Central memory CD8-positive, alpha-beta T cell (primary cell): ENCODE measurements at regions not wholly inside any gene's neighbourhood (a gene's known extent, or its start where the extent isn't known, plus 50 kb on each side); places are given as distances from the start of the nearest gene placed in this dataset.

Experiments
- ATAC-seq: fragments of 150-1000 bp; cut with Tn5 transposase; replicated peaks from 2 replicates; pipeline ENCODE4 v1.10.0; 2022; ENCODE audit warnings: mild to moderate bottlenecking, moderate FRiP score, moderate number of reproducible peaks; ENCODE audit not compliant: poor library complexity, severe bottlenecking; ENCODE audit errors: extremely low read depth
- DNase-seq, 2 donors: peaks; one replicate each; pipeline ENCODE4 v3.0.0; 2021; ENCODE audit warnings: low spot score in 2 of 2
- H3K27ac Mint-ChIP-seq: one replicate; pipeline ENCODE4 v1.8.0; 2022; ENCODE audit warnings: low read depth, mild to moderate bottlenecking, moderate library complexity, mixed read lengths
- H3K27me3 Mint-ChIP-seq: one replicate; pipeline ENCODE4 v1.8.0; 2022; ENCODE audit warnings: mixed read lengths
- H3K36me3 Mint-ChIP-seq: one replicate; pipeline ENCODE4 v1.8.0; 2022; ENCODE audit warnings: mild to moderate bottlenecking, moderate library complexity, mixed read lengths; ENCODE audit not compliant: insufficient read depth
- H3K4me1 Mint-ChIP-seq: one replicate; pipeline ENCODE4 v1.8.0; 2022; ENCODE audit warnings: mixed read lengths
- H3K4me3 Mint-ChIP-seq: one replicate; pipeline ENCODE4 v1.8.0; 2022; ENCODE audit warnings: mild to moderate bottlenecking, moderate library complexity, mixed read lengths
- H3K9me3 Mint-ChIP-seq: one replicate; pipeline ENCODE4 v1.8.0; 2022; ENCODE audit warnings: mixed read lengths

DNA sequence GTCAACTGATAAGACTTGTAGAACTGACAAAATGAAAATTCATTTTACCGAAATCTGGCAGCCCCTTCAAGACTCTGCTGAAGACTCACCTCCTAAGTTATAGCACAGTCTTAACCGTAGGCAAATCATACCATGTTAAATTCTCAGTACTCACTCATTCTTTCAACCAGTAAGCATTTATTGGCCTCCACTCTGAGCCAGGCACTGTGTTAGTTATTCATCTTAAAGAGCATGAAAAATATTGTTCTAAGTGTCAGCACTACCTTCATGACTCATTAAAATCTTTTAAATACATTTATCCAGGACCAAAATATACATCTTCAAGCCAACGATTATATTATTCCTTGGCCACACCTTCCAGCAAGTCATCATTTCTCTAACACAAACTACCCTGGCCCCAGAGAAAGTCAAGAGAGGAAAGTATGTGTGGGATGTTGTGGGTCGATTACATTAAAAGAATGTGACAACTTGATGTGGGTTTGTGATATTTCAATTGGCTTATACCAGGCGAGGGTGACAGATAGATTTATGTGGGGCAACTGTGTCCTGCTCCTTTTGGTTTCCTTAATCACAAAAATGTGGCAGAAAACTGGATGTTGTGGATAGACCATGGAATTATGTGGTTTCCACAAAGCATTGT, 55.0 kb downstream of the TMEM30B start:
- no peak for DNase-seq
- Mint-ChIP-seq H3K36me3 (no peaks in the 10 kb centered on the region), H3K27ac (no peak overlapping the region), H3K27me3 (peaks cover 78% of the 10 kb centered on the region), H3K4me1 (no peaks in the 10 kb centered on the region), H3K9me3 (no peaks in the 10 kb centered on the region), H3K4me3 (no peak overlapping the region)
- ATAC-seq, result no peak

DNA sequence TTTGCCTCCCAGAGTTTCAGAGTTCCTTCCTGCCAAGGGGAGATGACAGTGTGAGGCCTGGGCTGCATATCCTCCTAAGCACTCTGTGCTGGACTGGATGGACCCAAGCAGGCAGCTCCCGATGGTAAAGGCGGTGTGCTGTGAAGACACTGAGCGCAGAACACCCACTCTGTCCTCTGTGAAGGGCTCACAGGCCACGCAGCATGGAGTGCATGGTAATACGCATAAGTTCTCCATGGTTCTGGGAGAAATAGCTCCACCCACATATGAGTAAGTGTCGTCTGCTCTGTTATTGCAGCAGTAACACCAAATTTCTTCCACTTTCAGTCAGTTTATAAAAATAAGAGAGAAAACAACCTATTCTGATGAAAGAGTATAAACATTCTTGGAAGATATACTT, 55.8 kb downstream of the TMEM30B start:
- H3K36me3 Mint-ChIP-seq, result no peaks in the 10 kb centered on the region
- no peak for ATAC-seq
- H3K9me3 Mint-ChIP-seq, result no peaks in the 10 kb centered on the region
- no peak overlapping the region for H3K27ac Mint-ChIP-seq
- H3K4me1 Mint-ChIP-seq, result no peaks in the 10 kb centered on the region
- peaks cover 82% of the 10 kb centered on the region for H3K27me3 Mint-ChIP-seq
- DNase-seq, result no peak
- no peak overlapping the region for H3K4me3 Mint-ChIP-seq

DNA sequence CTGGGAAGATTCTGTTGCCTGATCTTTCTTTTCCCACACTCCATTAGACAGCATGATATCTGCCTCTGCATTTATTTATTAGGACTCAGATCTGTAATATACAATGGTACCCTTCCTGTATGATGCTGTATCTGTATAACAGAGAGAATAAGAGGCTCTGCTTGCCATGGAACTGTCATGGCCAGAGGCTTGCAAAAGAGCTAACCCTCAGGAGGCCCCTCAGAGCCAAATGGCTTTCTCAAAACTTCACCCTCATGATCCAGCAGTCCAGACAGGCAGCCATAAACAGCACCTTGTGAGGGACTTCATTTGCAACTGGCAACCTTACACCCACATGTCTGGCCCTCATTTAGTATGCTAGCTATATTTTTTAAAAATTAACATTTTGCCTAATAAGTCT, 57.6 kb downstream of the TMEM30B start:
- ATAC-seq (no peak), DNase-seq (no peak)
- no peaks in the 10 kb centered on the region for H3K4me1 Mint-ChIP-seq
- H3K36me3 Mint-ChIP-seq, result no peaks in the 10 kb centered on the region
- H3K27me3 Mint-ChIP-seq, result peaks cover 85% of the 10 kb centered on the region
- no peak overlapping the region for H3K4me3 Mint-ChIP-seq
- no peak overlapping the region for H3K27ac Mint-ChIP-seq
- no peaks in the 10 kb centered on the region for H3K9me3 Mint-ChIP-seq

DNA sequence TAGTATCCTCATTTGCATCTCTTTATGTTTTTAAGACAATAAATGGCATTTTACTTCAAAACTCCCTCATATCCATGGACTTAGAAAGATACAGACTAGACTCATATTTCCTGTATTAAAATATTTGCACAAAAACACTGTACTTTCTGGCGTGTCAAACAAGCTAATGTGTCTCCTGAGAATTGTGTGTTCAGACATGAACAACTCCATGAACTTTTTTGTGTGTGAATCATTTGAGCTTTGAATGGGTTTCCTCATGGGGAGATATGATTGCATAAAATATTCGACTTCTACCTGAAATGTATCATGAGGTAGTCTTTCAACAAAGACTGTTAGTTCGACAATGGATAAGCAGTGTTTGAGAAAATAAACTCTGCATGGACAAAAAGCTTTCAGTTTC, 58.8 kb downstream of the TMEM30B start:
- H3K36me3 Mint-ChIP-seq, result no peaks in the 10 kb centered on the region
- no peaks in the 10 kb centered on the region for H3K9me3 Mint-ChIP-seq
- no peak for ATAC-seq
- H3K4me3 Mint-ChIP-seq, result no peak overlapping the region
- H3K4me1 Mint-ChIP-seq, result no peaks in the 10 kb centered on the region
- H3K27me3 Mint-ChIP-seq, result peaks cover 97% of the 10 kb centered on the region
- H3K27ac Mint-ChIP-seq, result no peak overlapping the region
- no peak for DNase-seq

DNA sequence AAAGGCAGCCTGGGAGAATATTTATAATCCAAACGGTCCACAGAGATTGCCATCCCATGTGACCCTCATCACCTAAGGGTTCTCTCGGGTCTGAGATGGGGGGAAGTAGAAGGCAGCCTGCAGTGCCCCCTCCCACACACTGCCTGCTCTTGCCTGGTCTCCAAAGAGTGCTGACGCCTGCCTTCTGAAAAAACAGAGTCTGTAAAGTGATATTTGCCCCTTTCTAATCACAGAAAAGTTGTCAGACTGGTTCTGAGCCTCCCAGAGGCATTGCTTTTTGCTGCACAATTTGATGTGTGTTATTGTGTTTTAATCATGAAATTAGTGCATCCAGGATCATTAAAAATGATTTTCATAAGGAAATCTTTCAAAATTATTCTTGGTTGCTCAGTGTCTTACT, 59.2 kb downstream of the TMEM30B start:
- Mint-ChIP-seq H3K4me3 (no peak overlapping the region), H3K36me3 (no peaks in the 10 kb centered on the region)
- DNase-seq, result no peak

DNA sequence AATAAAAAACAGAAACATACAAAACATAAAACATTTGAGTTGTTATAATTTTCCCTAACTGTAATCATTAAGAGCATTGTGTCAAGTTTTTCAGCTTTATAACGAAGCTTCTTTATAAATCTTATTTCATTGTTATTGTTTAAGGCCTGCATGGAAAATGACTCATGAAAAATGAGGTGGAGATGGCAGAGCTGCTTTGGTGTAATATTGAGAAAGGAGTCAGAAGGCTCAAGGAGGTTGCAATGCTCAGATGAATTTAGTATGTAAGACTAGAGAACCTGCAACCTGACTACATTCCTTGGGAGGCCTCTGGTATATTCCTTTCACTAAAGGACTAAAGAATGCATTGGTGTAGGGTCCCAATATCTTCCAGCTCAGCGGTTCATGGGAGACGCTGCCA, 61.5 kb downstream of the TMEM30B start:
- Mint-ChIP-seq H3K36me3 (no peaks in the 10 kb centered on the region), H3K27me3 (peaks cover 75% of the 10 kb centered on the region), H3K4me3 (no peak overlapping the region), H3K9me3 (no peaks in the 10 kb centered on the region), H3K27ac (no peak overlapping the region), H3K4me1 (no peaks in the 10 kb centered on the region)
- ATAC-seq (no peak), DNase-seq (no peak)

More for the DNA sequence above, 59.2 kb downstream of the TMEM30B start:
- no peaks in the 10 kb centered on the region for H3K4me1 Mint-ChIP-seq
- no peak overlapping the region for H3K27ac Mint-ChIP-seq
- ATAC-seq, result no peak
- no peaks in the 10 kb centered on the region for H3K9me3 Mint-ChIP-seq
- peaks cover 98% of the 10 kb centered on the region for H3K27me3 Mint-ChIP-seq

DNA sequence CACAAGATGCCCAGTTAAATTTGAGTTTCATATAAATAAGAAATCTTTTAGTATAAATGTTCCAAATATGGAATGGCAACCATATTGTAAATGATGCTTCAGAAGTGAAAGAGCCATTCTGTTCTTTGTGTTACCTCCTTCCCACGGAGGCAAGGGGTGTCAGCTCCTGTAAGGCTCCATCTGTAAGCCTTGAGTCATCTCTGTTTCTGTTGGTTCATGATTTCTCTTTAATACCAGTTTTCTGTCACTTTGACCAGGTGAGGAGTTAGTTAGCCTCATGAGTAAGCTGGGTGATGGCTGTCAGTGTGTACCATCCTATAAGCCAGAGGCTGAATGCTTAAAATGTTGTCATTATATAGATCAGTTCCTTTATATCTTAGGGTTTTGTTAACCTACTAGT, 61.9 kb downstream of the TMEM30B start:
- Mint-ChIP-seq H3K27me3 (peaks cover 75% of the 10 kb centered on the region), H3K4me1 (no peaks in the 10 kb centered on the region), H3K27ac (no peak overlapping the region), H3K4me3 (no peak overlapping the region), H3K9me3 (no peaks in the 10 kb centered on the region), H3K36me3 (no peaks in the 10 kb centered on the region)
- DNase-seq, result no peak
- no peak for ATAC-seq

DNA sequence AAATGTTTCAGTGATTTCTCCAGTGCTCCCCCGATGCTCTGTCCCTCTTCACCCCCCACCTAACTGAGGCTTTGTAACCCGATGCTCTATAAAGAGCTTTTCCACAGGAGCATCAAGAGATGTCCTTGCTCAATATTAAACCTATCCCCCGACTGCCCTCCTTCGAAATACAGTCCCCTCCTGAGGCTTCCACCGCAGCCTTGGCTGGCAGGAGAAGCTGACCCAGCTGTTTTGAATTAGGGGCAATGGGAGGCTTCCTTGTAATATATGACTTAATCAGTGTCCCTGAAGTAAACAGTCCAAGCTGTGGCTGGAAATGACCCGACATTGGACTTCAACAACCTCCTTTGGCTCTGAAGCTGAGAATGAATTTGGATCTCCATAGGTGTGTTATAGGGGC, 62.4 kb downstream of the TMEM30B start:
- DNase-seq (no peak), ATAC-seq (no peak)
- Mint-ChIP-seq H3K4me3 (no peak overlapping the region), H3K9me3 (no peaks in the 10 kb centered on the region), H3K36me3 (no peaks in the 10 kb centered on the region), H3K27me3 (peaks cover 75% of the 10 kb centered on the region), H3K4me1 (no peaks in the 10 kb centered on the region), H3K27ac (no peak overlapping the region)

DNA sequence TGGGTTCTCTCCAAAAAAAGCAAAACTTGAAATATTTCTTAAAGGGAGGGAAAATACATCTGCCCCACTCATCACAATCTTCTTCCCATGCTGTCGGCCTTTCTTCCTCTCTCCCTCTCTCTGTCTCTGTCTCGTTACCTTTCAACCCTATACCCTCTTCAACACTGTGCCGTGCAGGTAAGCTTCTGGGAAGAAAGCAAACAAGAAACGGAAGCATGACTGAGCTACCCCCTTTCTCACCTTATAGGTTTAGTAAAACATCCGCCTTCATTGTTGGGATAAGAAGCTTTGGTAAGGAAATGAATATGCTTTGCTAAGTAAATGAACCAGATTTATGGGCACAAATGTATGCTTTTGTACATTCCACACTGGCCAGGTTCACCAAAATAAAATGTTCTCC, 63.0 kb downstream of the TMEM30B start:
- no peaks in the 10 kb centered on the region for H3K36me3 Mint-ChIP-seq
- ATAC-seq (no peak), DNase-seq (no peak)
- H3K4me1 Mint-ChIP-seq, result no peaks in the 10 kb centered on the region
- H3K9me3 Mint-ChIP-seq, result no peaks in the 10 kb centered on the region
- no peak overlapping the region for H3K4me3 Mint-ChIP-seq
- no peak overlapping the region for H3K27ac Mint-ChIP-seq
- peaks cover 76% of the 10 kb centered on the region for H3K27me3 Mint-ChIP-seq

DNA sequence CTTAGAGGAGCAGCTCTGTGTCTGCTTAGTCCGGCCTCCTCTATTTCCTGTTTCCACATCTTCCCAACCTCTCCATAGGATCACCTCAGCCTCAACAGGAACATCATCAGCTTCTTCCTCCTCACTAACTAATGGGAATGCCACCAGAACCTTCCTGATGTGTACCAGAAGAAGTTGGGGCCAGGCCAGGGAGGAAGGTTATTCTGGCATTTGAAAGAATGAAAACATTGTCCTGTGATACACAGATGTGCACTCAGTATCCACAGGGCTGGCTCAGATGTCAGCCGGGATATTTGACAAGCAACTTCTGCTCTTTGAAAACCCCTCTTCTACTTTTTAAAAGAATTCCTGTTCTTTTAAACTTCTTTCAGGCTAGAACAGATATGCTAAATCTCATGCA, 63.6 kb downstream of the TMEM30B start:
- H3K36me3 Mint-ChIP-seq, result no peaks in the 10 kb centered on the region
- peaks cover 76% of the 10 kb centered on the region for H3K27me3 Mint-ChIP-seq
- no peak overlapping the region for H3K27ac Mint-ChIP-seq
- no peak for ATAC-seq
- no peak for DNase-seq
- H3K9me3 Mint-ChIP-seq, result no peaks in the 10 kb centered on the region
- no peak overlapping the region for H3K4me3 Mint-ChIP-seq
- H3K4me1 Mint-ChIP-seq, result no peaks in the 10 kb centered on the region

DNA sequence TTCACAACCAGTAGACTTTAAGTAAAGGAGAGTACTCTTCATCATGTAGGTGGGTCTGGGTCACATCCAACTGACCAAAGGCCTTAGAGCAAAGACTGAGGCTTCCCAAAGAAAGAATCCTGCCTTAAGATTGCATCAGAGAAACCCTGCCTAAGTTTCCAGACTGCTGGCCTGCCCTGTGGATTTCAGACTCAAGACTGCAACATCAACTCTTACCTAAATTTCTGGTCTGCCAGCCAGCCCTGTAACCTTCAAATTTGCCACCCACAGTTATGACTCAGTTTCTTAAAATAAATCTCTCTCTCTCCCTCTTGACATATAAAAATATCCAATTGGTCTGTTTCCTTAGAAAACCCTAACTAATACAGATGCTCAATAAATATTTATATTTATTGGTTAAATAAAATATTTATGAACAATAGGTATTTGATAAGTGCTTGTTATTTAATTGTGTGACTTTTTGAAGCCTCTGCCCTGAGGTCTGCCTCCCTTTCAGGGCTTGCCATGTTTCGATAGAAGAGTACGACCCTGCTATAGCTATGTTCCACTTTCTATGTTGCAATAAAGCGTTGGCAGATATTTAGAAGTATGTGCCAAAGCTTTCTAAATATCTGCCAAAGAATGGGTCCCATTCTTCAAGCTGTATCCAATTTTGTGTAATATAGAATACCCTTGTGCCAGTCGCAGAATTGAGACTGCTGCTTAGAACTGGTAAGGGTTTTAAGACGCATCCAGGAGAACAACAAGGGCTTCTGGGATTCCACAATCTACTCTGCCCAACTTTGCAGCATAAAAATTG, 65.7 kb downstream of the TMEM30B start:
- Mint-ChIP-seq H3K27ac (no peak overlapping the region), H3K4me1 (no peaks in the 10 kb centered on the region), H3K27me3 (peaks cover 57% of the 10 kb centered on the region), H3K9me3 (no peaks in the 10 kb centered on the region), H3K4me3 (no peak overlapping the region), H3K36me3 (no peaks in the 10 kb centered on the region)
- no peak for ATAC-seq
- no peak for DNase-seq

DNA sequence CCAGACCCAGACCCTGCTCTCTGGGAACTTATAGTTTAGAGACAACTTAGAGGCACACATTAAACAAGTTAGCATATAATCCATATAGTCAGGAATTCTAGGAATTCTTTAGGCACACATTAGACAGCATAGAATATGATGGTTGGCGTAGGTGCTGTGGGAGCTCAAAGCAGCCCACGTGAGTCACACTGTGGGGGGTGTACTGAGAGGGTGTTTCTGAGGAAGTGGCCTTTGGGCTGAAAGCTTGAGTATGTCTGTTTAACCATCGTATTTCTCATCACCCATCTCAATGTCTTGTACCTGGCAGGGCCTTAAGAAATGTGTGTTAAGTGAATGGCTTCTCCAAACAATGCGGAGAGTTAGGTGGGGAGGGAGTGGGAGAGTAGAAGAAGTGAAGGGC, 67.2 kb downstream of the TMEM30B start:
- no peak overlapping the region for H3K27ac Mint-ChIP-seq
- no peaks in the 10 kb centered on the region for H3K4me1 Mint-ChIP-seq
- ATAC-seq, result no peak
- DNase-seq, result no peak
- peaks cover 43% of the 10 kb centered on the region for H3K27me3 Mint-ChIP-seq
- H3K9me3 Mint-ChIP-seq, result no peaks in the 10 kb centered on the region
- no peak overlapping the region for H3K4me3 Mint-ChIP-seq
- H3K36me3 Mint-ChIP-seq, result no peaks in the 10 kb centered on the region

DNA sequence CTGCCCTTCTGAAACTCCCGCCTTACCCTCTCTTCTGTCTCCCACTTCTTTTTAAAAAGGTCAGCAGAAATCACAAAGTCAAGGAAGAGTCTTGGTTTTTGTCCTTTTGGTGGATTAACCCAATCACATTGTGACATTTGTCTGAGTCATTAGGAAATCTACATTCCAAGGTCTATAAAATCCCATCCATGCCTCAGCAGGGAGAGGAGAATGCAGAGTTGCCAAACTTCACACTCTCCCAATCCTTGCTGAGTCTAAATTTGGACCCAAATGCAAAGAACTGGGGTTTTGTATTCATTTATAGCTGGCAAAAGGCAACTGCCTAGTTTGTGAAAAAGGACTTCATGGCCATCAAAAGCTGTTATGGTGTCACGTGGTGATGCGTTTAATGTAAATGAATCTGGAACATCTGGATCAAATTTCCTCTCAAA, 67.9 kb downstream of the TMEM30B start:
- H3K4me3 Mint-ChIP-seq, result no peak overlapping the region
- H3K36me3 Mint-ChIP-seq, result no peaks in the 10 kb centered on the region
- H3K27me3 Mint-ChIP-seq, result peaks cover 36% of the 10 kb centered on the region
- no peaks in the 10 kb centered on the region for H3K9me3 Mint-ChIP-seq
- DNase-seq (no peak), ATAC-seq (no peak)
- no peaks in the 10 kb centered on the region for H3K4me1 Mint-ChIP-seq
- no peak overlapping the region for H3K27ac Mint-ChIP-seq
